ENCODE measurements at regions not wholly inside any gene's neighbourhood (a gene's known extent, or its start where the extent isn't known, plus 50 kb on each side); places are given as distances from the start of the nearest gene placed in this dataset.

GRCh38 chr2:42920446-42921146, 128.2 kb upstream of the HAAO start:
- DNase-seq (ENCODE audit: low read depth, low spot score): no peak

- DNase-seq (ENCODE audit: low read depth, low spot score): no peak
Measured at GRCh38 chr2:42918671-42919318, 126.4 kb upstream of the HAAO start.

DNA sequence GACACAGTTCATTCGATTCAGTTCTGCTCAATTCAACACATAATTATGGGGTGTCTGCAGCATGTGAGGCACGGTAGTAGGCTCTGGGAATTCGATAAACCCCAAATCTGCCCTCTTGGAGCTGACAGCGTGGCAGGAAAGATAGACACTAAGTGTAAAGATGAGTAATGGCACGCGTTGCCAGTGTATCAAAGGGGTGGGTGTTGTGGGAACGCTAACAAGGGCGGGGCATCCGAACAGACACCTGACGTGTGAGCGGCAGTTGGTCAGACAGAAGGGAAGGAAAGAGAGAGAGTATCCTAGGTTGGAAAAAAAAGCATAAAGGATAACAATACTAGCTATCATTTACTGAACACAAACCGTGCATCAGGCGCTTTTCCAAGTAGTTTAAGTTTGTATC, 125.7 kb upstream of the HAAO start:
- DNase-seq (ENCODE audit: low read depth, low spot score): no peak

DNA sequence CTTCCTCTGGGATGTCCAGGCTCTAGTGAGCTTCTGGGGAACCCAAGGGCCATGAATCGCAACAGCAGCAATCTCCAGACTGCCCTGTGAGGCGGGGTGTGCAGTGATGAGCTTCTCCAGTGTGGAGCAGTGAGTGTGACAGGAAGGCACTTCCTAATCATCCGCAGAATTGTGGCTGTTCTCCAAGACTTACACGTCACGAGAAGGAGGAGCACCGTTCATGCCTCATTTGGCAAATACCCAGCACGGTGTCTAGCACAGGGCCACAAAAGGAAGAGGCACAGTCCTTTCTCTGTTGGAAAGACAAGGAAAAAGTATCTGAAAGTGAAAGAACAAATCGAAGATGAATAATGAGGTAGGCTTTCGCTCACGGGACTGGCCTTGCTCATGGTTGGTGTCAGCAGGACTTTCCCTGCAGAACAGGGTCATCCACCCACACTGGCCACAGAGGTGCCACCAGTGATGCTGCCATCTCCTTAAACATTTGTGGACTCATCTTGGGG, 125.1 kb upstream of the HAAO start:
- DNase-seq (ENCODE audit: low read depth, low spot score): no peak

GRCh38 chr2:42916324-42916723, 123.9 kb upstream of the HAAO start:
- no peak for DNase-seq (ENCODE audit: low read depth, low spot score)

DNA sequence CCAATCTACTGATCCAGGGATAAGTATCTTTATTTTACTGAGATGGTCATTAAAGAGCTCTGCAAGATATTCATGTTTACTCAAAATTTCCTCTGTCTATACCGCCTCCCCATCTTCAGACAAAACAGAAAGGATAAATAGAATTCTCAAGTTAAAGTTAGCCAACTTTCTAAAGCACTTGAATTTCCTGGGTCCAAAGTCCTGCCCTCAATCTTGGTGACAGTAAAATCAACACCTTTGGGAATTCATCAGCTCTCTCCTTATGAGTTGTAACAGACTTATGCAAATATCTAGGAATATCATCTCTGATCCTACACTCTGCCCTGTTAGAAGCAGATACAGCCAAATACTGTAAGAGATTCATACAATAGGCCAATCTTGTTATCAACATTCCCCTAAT, 122.5 kb upstream of the HAAO start:
- DNase-seq (ENCODE audit: low read depth, low spot score): no peak

- no peak for DNase-seq (ENCODE audit: low read depth, low spot score)
Measured at GRCh38 chr2:42914314-42914713, 121.9 kb upstream of the HAAO start.

DNA sequence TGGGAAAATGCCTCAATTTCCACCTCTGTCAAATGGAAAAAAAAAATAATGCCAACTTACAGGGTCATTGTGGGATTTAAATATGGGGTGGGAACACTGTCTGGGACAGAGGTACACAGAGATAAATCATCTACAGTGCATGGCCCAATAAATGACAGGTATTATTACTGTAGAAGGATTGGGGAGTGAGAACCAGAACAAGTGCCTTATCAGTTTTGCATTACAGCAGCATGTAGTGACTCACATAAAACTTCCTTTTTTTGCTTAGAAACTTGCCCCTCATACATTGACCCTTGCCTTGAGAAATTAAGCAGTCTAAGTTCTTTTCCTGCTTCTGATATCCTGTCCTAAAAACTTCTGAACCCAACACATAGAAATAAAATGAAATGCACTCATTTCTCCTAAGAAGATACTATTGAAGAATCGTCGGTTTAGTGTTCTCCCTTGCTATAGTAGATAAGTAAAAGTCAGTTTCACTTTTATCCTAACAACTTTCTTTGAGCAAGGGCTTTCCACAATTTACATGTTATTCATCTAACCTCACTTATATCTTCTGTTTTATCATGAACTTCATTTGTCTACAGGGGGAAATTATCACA, 121.0 kb upstream of the HAAO start:
- no peak for DNase-seq (ENCODE audit: low read depth, low spot score)

DNA sequence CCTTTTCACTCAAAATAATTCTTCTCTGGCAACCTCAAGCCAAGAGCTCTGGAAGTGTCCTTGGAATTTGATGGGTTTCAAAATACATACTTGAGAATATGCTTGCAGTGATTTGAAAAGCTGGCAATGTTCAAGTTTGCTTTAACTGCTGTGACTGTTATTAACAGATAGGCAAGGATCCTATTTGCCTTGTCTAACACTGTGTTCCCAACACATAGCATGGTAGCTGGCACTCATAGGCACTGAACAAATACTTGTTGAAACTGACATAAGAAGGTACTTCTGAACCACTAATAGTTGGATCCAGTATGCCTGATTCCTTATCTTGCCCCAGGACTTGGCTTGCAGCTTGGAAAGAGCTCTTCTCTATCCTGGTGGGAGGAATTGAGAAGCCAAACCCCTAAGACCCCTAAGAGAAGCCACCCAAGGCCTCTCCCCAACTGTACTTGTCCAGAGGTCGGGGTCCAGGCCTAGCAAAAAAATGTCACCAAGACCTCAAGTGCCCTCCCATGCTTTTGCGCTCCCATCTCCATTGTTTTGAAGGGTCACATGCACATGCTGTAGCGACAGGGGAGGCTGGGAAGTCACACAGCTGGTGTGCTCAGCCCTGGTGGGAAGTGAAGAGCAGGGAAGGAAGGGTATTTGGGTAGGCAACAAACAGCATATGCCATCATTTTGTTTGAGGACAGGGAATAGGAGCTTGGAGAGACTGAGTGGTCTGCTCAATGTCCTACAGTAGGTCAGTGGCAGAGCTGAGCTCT, 118.4 kb upstream of the HAAO start:
- DNase-seq (ENCODE audit: low read depth, low spot score): no peak

- DNase-seq (ENCODE audit: low read depth, low spot score): no peak
Measured at GRCh38 chr2:42909966-42910365, 117.6 kb upstream of the HAAO start.

GRCh38 chr2:42908518-42909200, 116.3 kb upstream of the HAAO start:
- DNase-seq (ENCODE audit: low read depth, low spot score): no peak

- DNase-seq (ENCODE audit: low read depth, low spot score): no peak
Measured at GRCh38 chr2:42907835-42908234, 115.5 kb upstream of the HAAO start.

DNA sequence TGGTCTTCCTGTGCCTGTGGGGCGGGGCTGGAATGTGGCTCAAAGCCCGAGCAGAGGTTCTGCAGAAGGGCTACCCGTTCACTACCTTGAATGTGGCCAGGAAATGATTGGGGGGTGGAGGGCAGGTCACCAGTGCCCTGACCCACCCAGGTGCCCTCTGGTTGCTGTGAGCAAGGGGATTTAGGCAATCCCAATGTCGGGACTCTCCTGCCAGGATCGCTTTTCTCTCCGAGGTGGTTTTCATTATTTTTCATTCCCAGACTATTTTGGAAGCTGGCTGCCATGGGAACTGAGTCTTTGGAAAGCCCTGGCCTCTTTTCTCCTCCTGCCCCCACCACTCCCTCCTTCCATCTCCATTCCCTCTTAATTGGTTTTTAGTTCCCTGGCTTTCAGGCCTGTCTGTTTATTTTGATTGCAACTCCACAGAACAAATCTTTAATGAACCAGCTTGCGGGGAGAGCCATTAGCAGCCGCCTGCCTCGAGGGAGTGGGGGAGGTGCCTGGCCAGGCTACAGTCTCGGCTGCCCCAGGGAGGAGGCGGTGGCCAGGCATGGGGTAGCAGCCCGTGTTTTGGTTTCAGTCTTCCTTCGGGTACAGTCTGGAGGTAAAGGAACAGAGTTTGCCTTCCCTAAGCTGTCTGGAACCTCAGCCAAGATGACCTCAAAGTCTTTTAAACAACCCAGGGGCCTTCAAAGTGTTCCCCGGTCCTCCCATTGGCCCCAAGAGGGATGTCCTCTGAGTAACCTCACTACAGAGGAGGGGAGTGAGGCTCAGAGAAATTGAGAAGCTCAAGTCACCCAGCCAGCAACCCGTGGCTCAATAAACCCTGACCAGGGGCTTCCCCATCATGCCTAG, 114.4 kb upstream of the HAAO start:
- no peak for DNase-seq (ENCODE audit: low read depth, low spot score)

GRCh38 chr2:42906111-42906556, 113.8 kb upstream of the HAAO start:
- DNase-seq (ENCODE audit: low read depth, low spot score): no peak

GRCh38 chr2:42905341-42906110, 113.1 kb upstream of the HAAO start:
- no peak for DNase-seq (ENCODE audit: low read depth, low spot score)

DNA sequence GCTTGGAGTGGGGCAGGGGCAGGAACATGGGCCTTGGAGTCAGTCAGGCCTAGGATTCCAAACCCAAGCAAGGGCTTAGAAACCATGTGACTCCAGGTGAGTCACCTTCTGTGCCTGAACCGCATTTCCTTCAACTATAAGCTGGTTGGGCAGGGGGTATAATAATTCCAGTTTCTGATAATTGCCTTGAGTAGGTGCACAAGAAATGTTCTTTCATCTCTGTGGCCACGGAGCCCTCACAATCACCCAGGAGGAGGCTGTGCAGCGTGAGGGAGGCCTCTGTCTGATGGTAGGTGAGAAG, 112.1 kb upstream of the HAAO start:
- DNase-seq (ENCODE audit: low read depth, low spot score): no peak

DNA sequence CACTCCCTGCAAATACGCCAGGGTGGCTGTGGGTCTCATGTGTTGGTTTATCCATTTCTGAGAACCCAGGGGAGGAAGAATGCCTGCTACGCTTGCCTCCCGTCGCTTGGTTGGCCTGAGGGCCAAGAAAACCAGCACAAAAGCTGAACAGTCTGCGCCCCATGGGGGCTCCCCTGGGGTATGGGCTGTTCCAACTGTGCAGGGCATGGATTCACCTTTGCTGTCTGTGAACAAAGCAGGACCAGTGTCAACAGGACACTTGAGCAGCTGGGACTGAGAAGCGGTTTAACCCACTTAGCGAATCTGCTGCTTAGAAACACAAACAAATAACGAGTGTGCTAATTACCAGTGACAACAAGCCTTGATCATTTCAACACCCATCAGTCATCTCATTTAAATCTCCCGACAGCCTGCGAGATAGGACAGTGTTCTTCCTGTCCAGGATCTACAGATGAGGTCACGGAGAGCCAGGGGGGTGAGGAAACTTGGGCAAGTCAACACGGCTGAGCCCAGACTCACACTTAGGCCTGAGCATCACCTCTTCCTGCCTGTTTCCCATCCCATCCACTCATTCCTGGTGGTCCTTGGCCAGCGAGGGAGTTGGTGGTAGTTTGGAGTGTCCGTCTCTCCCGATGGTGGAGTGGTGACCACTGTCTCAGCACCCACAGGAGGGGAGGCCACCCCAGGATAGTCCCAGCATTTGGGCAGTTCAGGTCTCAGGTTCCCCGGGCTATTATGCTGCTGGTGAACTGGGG, 111.6 kb upstream of the HAAO start:
- DNase-seq (ENCODE audit: low read depth, low spot score): no peak

DNA sequence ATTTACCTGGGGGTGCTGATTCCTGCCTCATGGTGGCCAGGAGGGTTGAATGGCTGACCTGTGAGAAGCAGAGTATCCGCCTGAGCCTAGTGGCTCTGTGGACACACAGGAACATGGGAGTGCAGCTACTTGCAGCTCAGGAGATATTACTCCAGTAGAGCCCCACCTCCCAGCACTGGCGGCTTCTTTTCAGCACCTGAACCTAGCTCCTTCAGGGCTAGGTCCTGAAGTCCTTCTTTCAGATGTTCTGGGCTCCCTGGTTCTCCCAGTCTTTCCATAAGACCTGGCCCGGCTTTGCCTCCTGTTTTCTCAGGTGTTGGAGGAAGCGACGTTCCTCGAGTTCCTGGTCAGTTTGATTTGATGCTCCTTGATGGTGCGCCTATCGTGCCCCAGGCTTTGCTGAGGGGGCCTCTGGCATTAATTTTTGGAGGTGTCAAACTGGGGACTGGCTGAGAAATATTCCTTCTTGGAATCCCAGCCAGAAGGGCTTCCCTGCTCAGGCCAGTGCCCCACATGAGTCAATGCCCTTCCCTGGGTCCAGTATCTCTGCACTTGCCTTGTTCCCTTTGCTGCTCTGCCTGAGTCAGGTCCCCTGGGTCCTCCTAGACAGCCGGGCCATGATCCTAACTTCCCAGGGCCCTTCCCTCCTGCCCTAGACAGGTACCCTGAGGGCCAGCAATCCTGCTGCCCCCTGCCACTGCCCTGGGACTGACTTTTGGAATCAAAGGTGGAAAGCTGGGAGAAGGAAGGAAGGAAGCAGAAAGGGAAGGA, 110.7 kb upstream of the HAAO start:
- DNase-seq (ENCODE audit: low read depth, low spot score): no peak
